ENCODE measurements at regions not wholly inside any gene's neighbourhood (a gene's known extent, or its start where the extent isn't known, plus 50 kb on each side); places are given as distances from the start of the nearest gene placed in this dataset.

DNA sequence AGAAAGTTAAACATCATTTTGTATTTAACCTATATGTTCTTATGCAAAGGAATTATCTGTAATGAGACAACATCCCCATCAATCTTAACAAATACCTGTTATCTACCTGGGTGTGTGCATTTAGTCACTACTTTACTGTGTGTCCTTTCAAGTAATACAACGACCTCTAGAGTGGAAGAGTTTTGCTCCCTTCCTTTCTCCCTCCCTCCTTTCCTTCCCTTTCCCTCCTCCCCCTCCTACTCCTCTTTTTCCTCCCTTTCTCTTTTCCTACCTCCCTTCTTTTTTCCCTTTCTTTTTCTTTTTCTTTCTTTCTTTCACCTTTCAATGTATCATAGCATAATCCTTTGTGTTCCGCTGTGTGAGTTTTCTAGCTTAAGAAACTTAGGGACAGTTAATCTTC lies 532.3 kb downstream of the SLC4A3 start:
- Histone ChIP-seq H3K9ac (ENCODE audit: extremely low read depth, insufficient read length, low read length) (no peak overlapping the region), H4K5ac (ENCODE audit: insufficient read length, low read depth, low read length) (no peak overlapping the region), H3K14ac (ENCODE audit: insufficient read depth, low read length) (no peak overlapping the region), H4K91ac (ENCODE audit: insufficient read length, low read depth, low read length) (no peak overlapping the region), H3K56ac (ENCODE audit: insufficient read length, low read depth, low read length) (no peak overlapping the region), H4K20me1 (ENCODE audit: control insufficient read depth, insufficient read depth, insufficient read length) (no peaks in the 10 kb centered on the region), H3K4me1 (ENCODE audit: insufficient read depth, low read length) (no peaks in the 10 kb centered on the region), H3K18ac (ENCODE audit: insufficient read length, low read depth, low read length) (no peak overlapping the region), H3T11ph (ENCODE audit: low read length) (no peak overlapping the region), H3K27ac (ENCODE audit: insufficient read length, low read depth, low read length) (no peak overlapping the region), H2BK120ac (ENCODE audit: low read depth, low read length, poor library complexity, severe bottlenecking) (no peak overlapping the region), H2BK15ac (ENCODE audit: low read depth, low read length) (no peak overlapping the region), H3K9me3 (ENCODE audit: control insufficient read depth, low read depth, low read length) (no peaks in the 10 kb centered on the region), H2BK12ac (ENCODE audit: insufficient read length, low read depth, low read length) (no peak overlapping the region), H3K4me2 (ENCODE audit: insufficient read depth, insufficient read length, low read length) (no peak overlapping the region), H3K4ac (ENCODE audit: low read depth, low read length) (no peak overlapping the region), H3K23me2 (ENCODE audit: insufficient read length, low read depth, low read length, poor library complexity, severe bottlenecking) (no peaks in the 10 kb centered on the region), H3K79me1 (ENCODE audit: insufficient read depth, low read depth, low read length, poor library complexity, severe bottlenecking) (no peaks in the 10 kb centered on the region), H4K8ac (replicated peaks; ENCODE audit: insufficient read length, low read depth, low read length) (no peak overlapping the region), H2BK20ac (ENCODE audit: low read depth, low read length, poor library complexity, severe bottlenecking) (no peak overlapping the region), H2BK5ac (ENCODE audit: insufficient read length, low read length) (no peak overlapping the region), H3K79me2 (ENCODE audit: insufficient read depth, low read length) (peaks cover 2% of the 10 kb centered on the region; the same call in 1 of the 2 replicates), H3K23ac (ENCODE audit: insufficient read length, low read depth, low read length) (no peak overlapping the region), H2AK5ac (ENCODE audit: insufficient read length, low read length) (no peak overlapping the region), H3K27me3 (ENCODE audit: insufficient read depth, low read length) (no peaks in the 10 kb centered on the region), H2AFZ (ENCODE audit: low read length) (no peak overlapping the region)
- no peak for DNase-seq
- H3K4me1 Mint-ChIP-seq: peaks cover 7 to 9% of the 10 kb centered on the region in 2 experiments; a peak in 3 of 4 replicates
- no peak overlapping the region for H3K4me3 Mint-ChIP-seq
- no CpG with 5 or more reads among the region's 2 CpGs for WGBS (ENCODE audit: extremely low coverage, insufficient read length, low lambda C conversion rate)
- 0 out of 5 replicates have a peak, but pooled peaks cover 0 to 2% of the 10 kb centered on the region in 2 experiments for H3K9me3 Mint-ChIP-seq
- TF ChIP-seq, protein P1, sequence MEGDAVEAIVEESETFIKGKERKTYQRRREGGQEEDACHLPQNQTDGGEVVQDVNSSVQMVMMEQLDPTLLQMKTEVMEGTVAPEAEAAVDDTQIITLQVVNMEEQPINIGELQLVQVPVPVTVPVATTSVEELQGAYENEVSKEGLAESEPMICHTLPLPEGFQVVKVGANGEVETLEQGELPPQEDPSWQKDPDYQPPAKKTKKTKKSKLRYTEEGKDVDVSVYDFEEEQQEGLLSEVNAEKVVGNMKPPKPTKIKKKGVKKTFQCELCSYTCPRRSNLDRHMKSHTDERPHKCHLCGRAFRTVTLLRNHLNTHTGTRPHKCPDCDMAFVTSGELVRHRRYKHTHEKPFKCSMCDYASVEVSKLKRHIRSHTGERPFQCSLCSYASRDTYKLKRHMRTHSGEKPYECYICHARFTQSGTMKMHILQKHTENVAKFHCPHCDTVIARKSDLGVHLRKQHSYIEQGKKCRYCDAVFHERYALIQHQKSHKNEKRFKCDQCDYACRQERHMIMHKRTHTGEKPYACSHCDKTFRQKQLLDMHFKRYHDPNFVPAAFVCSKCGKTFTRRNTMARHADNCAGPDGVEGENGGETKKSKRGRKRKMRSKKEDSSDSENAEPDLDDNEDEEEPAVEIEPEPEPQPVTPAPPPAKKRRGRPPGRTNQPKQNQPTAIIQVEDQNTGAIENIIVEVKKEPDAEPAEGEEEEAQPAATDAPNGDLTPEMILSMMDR (conservative IDR thresholded peaks at IDR 0.05): no peak
- H3K36me3 Mint-ChIP-seq (ENCODE audit: insufficient read depth in 1 of 3, low read depth in 3 of 3): no peaks in the 10 kb centered on the region
- no peak overlapping the region for H3K27ac Mint-ChIP-seq
- no peaks in the 10 kb centered on the region for H3K27me3 Mint-ChIP-seq (ENCODE audit: low read depth)
